ENCODE measurements at regions not wholly inside any gene's neighbourhood (a gene's known extent, or its start where the extent isn't known, plus 50 kb on each side); places are given as distances from the start of the nearest gene placed in this dataset.

DNA sequence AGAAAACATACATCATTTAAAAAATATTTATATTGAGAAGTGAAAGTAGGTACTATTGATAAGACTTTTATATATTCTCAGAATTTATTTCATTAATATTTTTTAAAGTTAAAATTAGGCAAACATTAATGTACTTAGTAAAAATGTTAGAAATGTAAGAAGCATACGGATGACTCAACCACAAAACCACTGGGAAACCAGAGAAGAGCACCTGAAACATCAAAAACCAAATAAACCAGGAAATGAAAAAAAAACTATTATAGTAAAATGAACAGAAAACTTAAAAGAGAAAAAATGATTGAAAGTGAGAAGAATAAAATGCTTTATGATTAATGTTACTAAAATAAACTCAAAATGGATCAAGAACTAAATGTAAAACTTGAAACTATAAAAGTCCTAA lies 233.2 kb upstream of the DAB2 start:
- TF ChIP-seq, protein P1, sequence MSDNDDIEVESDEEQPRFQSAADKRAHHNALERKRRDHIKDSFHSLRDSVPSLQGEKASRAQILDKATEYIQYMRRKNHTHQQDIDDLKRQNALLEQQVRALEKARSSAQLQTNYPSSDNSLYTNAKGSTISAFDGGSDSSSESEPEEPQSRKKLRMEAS (IDR thresholded peaks at IDR 0.05): no peak
- TF ChIP-seq POLR2A (IDR thresholded peaks at IDR 0.05; ENCODE audit: low read length): no peak
- no peak for TF ChIP-seq MYC (IDR thresholded peaks at IDR 0.05; ENCODE audit: borderline replicate concordance, low read length)
- no peak for TF ChIP-seq CEBPB (IDR thresholded peaks at IDR 0.05)
- no peak for TF ChIP-seq RFX5 (IDR thresholded peaks at IDR 0.05)
- TF ChIP-seq, protein P2, sequence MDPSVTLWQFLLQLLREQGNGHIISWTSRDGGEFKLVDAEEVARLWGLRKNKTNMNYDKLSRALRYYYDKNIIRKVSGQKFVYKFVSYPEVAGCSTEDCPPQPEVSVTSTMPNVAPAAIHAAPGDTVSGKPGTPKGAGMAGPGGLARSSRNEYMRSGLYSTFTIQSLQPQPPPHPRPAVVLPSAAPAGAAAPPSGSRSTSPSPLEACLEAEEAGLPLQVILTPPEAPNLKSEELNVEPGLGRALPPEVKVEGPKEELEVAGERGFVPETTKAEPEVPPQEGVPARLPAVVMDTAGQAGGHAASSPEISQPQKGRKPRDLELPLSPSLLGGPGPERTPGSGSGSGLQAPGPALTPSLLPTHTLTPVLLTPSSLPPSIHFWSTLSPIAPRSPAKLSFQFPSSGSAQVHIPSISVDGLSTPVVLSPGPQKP (IDR thresholded peaks at IDR 0.05; ENCODE audit: low read depth, low read length): no peak
- TF ChIP-seq, protein P3, sequence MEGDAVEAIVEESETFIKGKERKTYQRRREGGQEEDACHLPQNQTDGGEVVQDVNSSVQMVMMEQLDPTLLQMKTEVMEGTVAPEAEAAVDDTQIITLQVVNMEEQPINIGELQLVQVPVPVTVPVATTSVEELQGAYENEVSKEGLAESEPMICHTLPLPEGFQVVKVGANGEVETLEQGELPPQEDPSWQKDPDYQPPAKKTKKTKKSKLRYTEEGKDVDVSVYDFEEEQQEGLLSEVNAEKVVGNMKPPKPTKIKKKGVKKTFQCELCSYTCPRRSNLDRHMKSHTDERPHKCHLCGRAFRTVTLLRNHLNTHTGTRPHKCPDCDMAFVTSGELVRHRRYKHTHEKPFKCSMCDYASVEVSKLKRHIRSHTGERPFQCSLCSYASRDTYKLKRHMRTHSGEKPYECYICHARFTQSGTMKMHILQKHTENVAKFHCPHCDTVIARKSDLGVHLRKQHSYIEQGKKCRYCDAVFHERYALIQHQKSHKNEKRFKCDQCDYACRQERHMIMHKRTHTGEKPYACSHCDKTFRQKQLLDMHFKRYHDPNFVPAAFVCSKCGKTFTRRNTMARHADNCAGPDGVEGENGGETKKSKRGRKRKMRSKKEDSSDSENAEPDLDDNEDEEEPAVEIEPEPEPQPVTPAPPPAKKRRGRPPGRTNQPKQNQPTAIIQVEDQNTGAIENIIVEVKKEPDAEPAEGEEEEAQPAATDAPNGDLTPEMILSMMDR (IDR thresholded peaks at IDR 0.05): no peak
- TF ChIP-seq, protein P4, sequence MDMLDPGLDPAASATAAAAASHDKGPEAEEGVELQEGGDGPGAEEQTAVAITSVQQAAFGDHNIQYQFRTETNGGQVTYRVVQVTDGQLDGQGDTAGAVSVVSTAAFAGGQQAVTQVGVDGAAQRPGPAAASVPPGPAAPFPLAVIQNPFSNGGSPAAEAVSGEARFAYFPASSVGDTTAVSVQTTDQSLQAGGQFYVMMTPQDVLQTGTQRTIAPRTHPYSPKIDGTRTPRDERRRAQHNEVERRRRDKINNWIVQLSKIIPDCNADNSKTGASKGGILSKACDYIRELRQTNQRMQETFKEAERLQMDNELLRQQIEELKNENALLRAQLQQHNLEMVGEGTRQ (IDR thresholded peaks at IDR 0.05): no peak
